GM12878 (cell line): ENCODE measurements at regions not wholly inside any gene's neighbourhood (a gene's known extent, or its start where the extent isn't known, plus 50 kb on each side); places are given as distances from the start of the nearest gene placed in this dataset.

ENCODE experiments used
- ATAC-seq: fragments of 200-7000 bp; cut with Tn5 transposase; 3 replicates; pipeline ENCODE4 v1.9.1; 2020; ENCODE audit warnings: mild to moderate bottlenecking, moderate library complexity
- BruUV-seq: library from RNA; stranded (reverse); fragments of 400-500 nt; replicated peaks from 2 replicates; lab custom pipeline; 2021; lab: Mats Ljungman, UMichigan
- CTCF ChIA-PET: fragments of 300-600 bp; sonication (Branson Sonifier 250); formaldehyde crosslinking; extraction: SDS; loops from one replicate; lab custom pipeline; 2021; ENCODE audit warnings: inconsistent platforms; lab: Yijun Ruan, JAX
- POLR2A ChIA-PET: fragments of 350-600 bp; formaldehyde crosslinking; extraction: SDS; loops from one replicate; lab custom pipeline; 2021; ENCODE audit warnings: inconsistent platforms; lab: Charles Lee
- RAD21 ChIA-PET: fragments of 300-600 bp; sonication (Branson Sonifier 250); formaldehyde crosslinking; loops from one replicate; lab custom pipeline; 2023; ENCODE audit warnings: antibody characterized with exemption; ENCODE audit not compliant: unreplicated experiment; lab: Charles Lee
- SMC1A ChIA-PET: fragments of 300-600 bp; sonication (Branson Sonifier 250); formaldehyde crosslinking; loops from one replicate; lab custom pipeline; 2023; ENCODE audit not compliant: unreplicated experiment, uncharacterized antibody; lab: Charles Lee
- DNase-seq: peaks from one replicate; pipeline ENCODE4 v3.0.0-alpha.2; 2011; ENCODE audit warnings: low read depth, low spot score
- FAIRE-seq: peaks from 3 replicates; lab custom pipeline; 2011; peaks lifted over from hg19 to GRCh38; lab: Jason Lieb, UNC
- H2AFZ ChIP-seq: 2 replicates; pipeline ENCODE4 v1.6.0; 2011; ENCODE audit warnings: low read depth, low read length, control low read depth; ENCODE audit not compliant: control insufficient read depth
- H3K27ac ChIP-seq: 2 replicates; pipeline ENCODE4 v1.5.1; 2011; ENCODE audit warnings: control low read depth; ENCODE audit not compliant: control insufficient read depth, insufficient read depth
- H3K27me3 ChIP-seq, 2 experiments: replicated peaks in 1 of 2; 2 replicates each; pipeline versions ENCODE4 v1.6.0 to v1.6.1; 2011; ENCODE audit warnings: low read length in 1 of 2; ENCODE audit not compliant: control insufficient read depth in 2 of 2, insufficient read depth in 2 of 2
- H3K36me3 ChIP-seq, 2 experiments: 2 replicates each; pipeline ENCODE4 v1.5.1; 2011; ENCODE audit warnings: low read length in 1 of 2; ENCODE audit not compliant: control insufficient read depth in 2 of 2, insufficient read depth in 2 of 2
- H3K4me1 ChIP-seq: 2 replicates; pipeline ENCODE4 v1.6.1; 2011; ENCODE audit warnings: mild to moderate bottlenecking, low read length, moderate library complexity, mixed read lengths; ENCODE audit not compliant: control insufficient read depth, insufficient read depth
- H3K4me2 ChIP-seq: 2 replicates; pipeline ENCODE4 v1.6.0; 2011; ENCODE audit warnings: control low read depth; ENCODE audit not compliant: control insufficient read depth, insufficient read depth
- H3K4me3 ChIP-seq: fragments of 200-600 bp; sonication (generic); 2 replicates; pipeline ENCODE4 v1.5.1; 2016
- H3K79me2 ChIP-seq: 2 replicates; pipeline ENCODE4 v1.6.0; 2011; ENCODE audit warnings: low read length; ENCODE audit not compliant: control insufficient read depth, insufficient read depth
- H3K9ac ChIP-seq: 2 replicates; pipeline ENCODE4 v1.8.0; 2011; ENCODE audit warnings: low read length, control low read depth, mixed read lengths; ENCODE audit not compliant: control insufficient read depth, insufficient read depth
- H3K9me3 ChIP-seq: replicated peaks from 3 replicates; pipeline ENCODE4 v1.5.1; 2011; ENCODE audit warnings: mild to moderate bottlenecking, low read length; ENCODE audit not compliant: control insufficient read depth, insufficient read depth
- H4K20me1 ChIP-seq: 2 replicates; pipeline ENCODE4 v1.6.0; 2011; ENCODE audit not compliant: control insufficient read depth, insufficient read depth
- ATF3 ChIP-seq: IDR thresholded peaks from 2 replicates; pipeline ENCODE4 v1.6.1; 2011; ENCODE audit warnings: low read depth, mild to moderate bottlenecking, low read length, moderate library complexity, borderline replicate concordance; ENCODE audit errors: extremely low read depth
- BCLAF1 ChIP-seq: fragments of 450-650 bp; IDR thresholded peaks from 2 replicates; pipeline ENCODE4 v1.6.1; 2017; ENCODE audit warnings: antibody characterized with exemption, mild to moderate bottlenecking, moderate library complexity
- HSF1 ChIP-seq: fragments of 150-350 bp; IDR thresholded peaks from 2 replicates; pipeline ENCODE4 v1.6.1; 2014; ENCODE audit warnings: mild to moderate bottlenecking, low read depth, low read length
- MAX ChIP-seq: IDR thresholded peaks from 2 replicates; pipeline ENCODE4 v1.6.1; 2012; ENCODE audit warnings: low read depth, low read length, improper control_type of control experiment
- NFIC ChIP-seq: IDR thresholded peaks from 2 replicates; pipeline ENCODE4 v1.6.1; 2012; ENCODE audit warnings: low read depth, mild to moderate bottlenecking, inconsistent platforms, low read length, moderate library complexity
- RCOR1 ChIP-seq: conservative IDR thresholded peaks from 2 replicates; pipeline ENCODE4 v1.6.1; 2012; ENCODE audit warnings: low read depth, low read length, improper control_type of control experiment
- RELA ChIP-seq: fragments of 450-650 bp; IDR thresholded peaks from 2 replicates; pipeline ENCODE4 v1.8.0; 2014; ENCODE audit warnings: borderline replicate concordance; ENCODE audit not compliant: partially characterized antibody
- TCF7 ChIP-seq: IDR thresholded peaks from 2 replicates; pipeline ENCODE4 v1.6.1; 2014; ENCODE audit warnings: antibody characterized with exemption, borderline replicate concordance
- WRNIP1 ChIP-seq: IDR thresholded peaks from 2 replicates; pipeline ENCODE4 v1.6.1; 2011; ENCODE audit warnings: low read depth, low read length, improper control_type of control experiment, borderline replicate concordance
- YY1 ChIP-seq: IDR thresholded peaks from 2 replicates; pipeline ENCODE4 v1.6.1; 2011; ENCODE audit warnings: low read depth, mild to moderate bottlenecking, low read length
- WGBS: methylation state at CpG from one replicate; pipeline ENCODE4 v1.1.6; 2016; ENCODE audit warnings: low lambda C conversion rate; ENCODE audit not compliant: insufficient replicate concordance, insufficient coverage; ENCODE audit errors: missing lambda C conversion rate; 5-methylcytosine and 5-hydroxymethylcytosine counted together
- in situ Hi-C: fragments of 300-500 bp; cut with MboI; formaldehyde crosslinking; loops from 9 replicates; pipeline ENCODE4 v1.14.3; 2018; ENCODE audit warnings: mixed read lengths
- intact Hi-C: fragments of 100-400 bp; cut with micrococcal nuclease; formaldehyde crosslinking; loops from one replicate; pipeline ENCODE4 v1.14.2; 2022; ENCODE audit not compliant: unreplicated experiment

DNA sequence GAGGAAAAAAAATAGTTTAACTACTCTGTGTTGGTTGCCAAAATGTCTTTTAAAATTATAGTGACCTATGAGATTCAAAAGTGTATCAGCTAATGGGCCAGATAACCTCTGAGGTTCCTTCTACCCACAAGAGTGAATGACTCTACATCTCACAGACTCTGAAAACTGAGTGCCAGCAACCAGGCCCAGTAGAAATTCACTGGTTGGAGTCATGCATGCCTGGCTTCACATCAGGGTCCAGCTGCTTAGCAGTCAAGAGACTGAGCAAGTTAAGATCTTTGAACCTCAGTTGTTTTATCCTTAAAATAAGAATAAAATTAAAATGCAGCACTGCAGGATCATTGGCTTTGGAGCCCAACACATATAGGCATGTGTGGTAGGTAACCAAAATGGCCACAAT lies 342.6 kb upstream of the NFIA start:
- H3K9ac ChIP-seq: no peak overlapping the region
- RAD21 ChIA-PET: no interaction called here
- no peak overlapping the region for H3K4me2 ChIP-seq
- H3K79me2 ChIP-seq: no peaks in the 10 kb centered on the region
- no peaks in the 10 kb centered on the region for H3K27me3 ChIP-seq
- H3K9me3 ChIP-seq: no peaks in the 10 kb centered on the region
- POLR2A ChIA-PET: no interaction called here
- SMC1A ChIA-PET: no interaction called here
- ATAC-seq (no peak), DNase-seq (no peak)
- no peaks in the 10 kb centered on the region for H3K4me1 ChIP-seq
- H2AFZ ChIP-seq: no peak overlapping the region
- CTCF ChIA-PET: no interaction called here
- H4K20me1 ChIP-seq: no peaks in the 10 kb centered on the region
- no peak overlapping the region for H3K4me3 ChIP-seq
- intact Hi-C loops: no loop called here
- H3K27ac ChIP-seq: no peak overlapping the region
- no TSS peak for BruUV-seq
- TF ChIP-seq RCOR1 (no peak), HSF1 (no peak), WRNIP1 (no peak), MAX (no peak), YY1 (no peak)
- TF ChIP-seq, all 136 proteins: peak for 0
- no peak for FAIRE-seq
- no peaks in the 10 kb centered on the region for H3K36me3 ChIP-seq
- in situ Hi-C loops: no loop called here

- POLR2A ChIA-PET: no interaction called here
- H3K27ac ChIP-seq: no peak overlapping the region
- WGBS: 25% methylated on average over 3 of the region's 3 CpGs
- in situ Hi-C loops (no loop called here), intact Hi-C loops (no loop called here)
- no peak overlapping the region for H3K4me3 ChIP-seq
- H3K27me3 ChIP-seq: no peaks in the 10 kb centered on the region
- RAD21 ChIA-PET: no interaction called here
- no peaks in the 10 kb centered on the region for H3K36me3 ChIP-seq
- ATAC-seq (no peak), FAIRE-seq (no peak), DNase-seq (no peak)
- CTCF ChIA-PET: no interaction called here
- no peaks in the 10 kb centered on the region for H3K9me3 ChIP-seq
- no peaks in the 10 kb centered on the region for H3K4me1 ChIP-seq
- no peaks in the 10 kb centered on the region for H3K79me2 ChIP-seq
- TF ChIP-seq TCF7 (no peak), BCLAF1 (no peak), RELA (no peak), WRNIP1 (no peak), NFIC (no peak), ATF3 (no peak), MAX (no peak), YY1 (no peak)
- H4K20me1 ChIP-seq: no peaks in the 10 kb centered on the region; the same call in 1 of the 2 replicates
- no peak overlapping the region for H3K9ac ChIP-seq
- no peak overlapping the region for H3K4me2 ChIP-seq
- no peak overlapping the region for H2AFZ ChIP-seq
- SMC1A ChIA-PET: no interaction called here
- BruUV-seq: no TSS peak
These were observed 349.4 kb upstream of the NFIA start for GRCh38 chr1:60732977-60733401.
